ENCODE measurements at regions not wholly inside any gene's neighbourhood (a gene's known extent, or its start where the extent isn't known, plus 50 kb on each side); places are given as distances from the start of the nearest gene placed in this dataset.

GRCh38 chr14:71600309-71600708, 331.9 kb upstream of the RGS6 start:
- 100% methylated on average over 1 of the region's 2 CpGs; no CpG with 5 or more reads in 1 of the 2 experiments for WGBS, 2 experiments (ENCODE audit: insufficient coverage in 2 of 2)

GRCh38 chr14:71602524-71602923, 329.7 kb upstream of the RGS6 start:
- Histone ChIP-seq H3K4me3 (ENCODE audit: extremely low read depth, insufficient read depth, low read length, poor library complexity, severe bottlenecking) (no peak overlapping the region), H3K27ac (ENCODE audit: low read depth, low read length, severe bottlenecking) (no peak overlapping the region), H3K36me3 (ENCODE audit: control insufficient read depth, insufficient read depth, low read length) (no peaks in the 10 kb centered on the region), H3K9me3 (ENCODE audit: control insufficient read depth, low read length) (peaks cover 11% of the 10 kb centered on the region), H3K4me1 (ENCODE audit: control insufficient read depth, insufficient read depth, low read length, poor library complexity, severe bottlenecking) (no peaks in the 10 kb centered on the region)
- WGBS, 2 experiments (ENCODE audit: insufficient coverage in 2 of 2), result 96% methylated on average over 5 of the region's 5 CpGs

More at GRCh38 chr14:71600309-71600708, 331.9 kb upstream of the RGS6 start:
- no peak overlapping the region for H3K27ac ChIP-seq (ENCODE audit: low read depth, low read length, severe bottlenecking)
- H3K36me3 ChIP-seq (ENCODE audit: control insufficient read depth, insufficient read depth, low read length), result no peaks in the 10 kb centered on the region
- H3K4me1 ChIP-seq (ENCODE audit: control insufficient read depth, insufficient read depth, low read length, poor library complexity, severe bottlenecking), result no peaks in the 10 kb centered on the region
- no peak overlapping the region for H3K4me3 ChIP-seq (ENCODE audit: extremely low read depth, insufficient read depth, low read length, poor library complexity, severe bottlenecking)
- H3K9me3 ChIP-seq (ENCODE audit: control insufficient read depth, low read length), result peaks cover 11% of the 10 kb centered on the region

GRCh38 chr14:71604231-71604630, 328.0 kb upstream of the RGS6 start:
- Histone ChIP-seq H3K27ac (ENCODE audit: low read depth, low read length, severe bottlenecking) (no peak overlapping the region), H3K9me3 (ENCODE audit: control insufficient read depth, low read length) (peaks cover 11% of the 10 kb centered on the region), H3K36me3 (ENCODE audit: control insufficient read depth, insufficient read depth, low read length) (no peaks in the 10 kb centered on the region), H3K4me1 (ENCODE audit: control insufficient read depth, insufficient read depth, low read length, poor library complexity, severe bottlenecking) (no peaks in the 10 kb centered on the region), H3K4me3 (ENCODE audit: extremely low read depth, insufficient read depth, low read length, poor library complexity, severe bottlenecking) (no peak overlapping the region)

- Histone ChIP-seq H3K4me1 (ENCODE audit: control insufficient read depth, insufficient read depth, low read length, poor library complexity, severe bottlenecking) (no peaks in the 10 kb centered on the region), H3K27ac (ENCODE audit: low read depth, low read length, severe bottlenecking) (no peak overlapping the region), H3K36me3 (ENCODE audit: control insufficient read depth, insufficient read depth, low read length) (no peaks in the 10 kb centered on the region), H3K9me3 (ENCODE audit: control insufficient read depth, low read length) (no peaks in the 10 kb centered on the region), H3K4me3 (ENCODE audit: extremely low read depth, insufficient read depth, low read length, poor library complexity, severe bottlenecking) (no peak overlapping the region)
- WGBS, 2 experiments (ENCODE audit: insufficient coverage in 2 of 2), result 92 to 98% methylated on average over 5 of the region's 5 CpGs
These were observed 326.2 kb upstream of the RGS6 start for GRCh38 chr14:71606064-71606463.

GRCh38 chr14:71606575-71606974, 325.7 kb upstream of the RGS6 start:
- H3K27ac ChIP-seq (ENCODE audit: low read depth, low read length, severe bottlenecking), result no peak overlapping the region
- H3K4me3 ChIP-seq (ENCODE audit: extremely low read depth, insufficient read depth, low read length, poor library complexity, severe bottlenecking), result no peak overlapping the region
- 83% methylated on average over 1 of the region's 5 CpGs; no CpG with 5 or more reads in 1 of the 2 experiments for WGBS, 2 experiments (ENCODE audit: insufficient coverage in 2 of 2)

GRCh38 chr14:71607056-71607455, 325.2 kb upstream of the RGS6 start:
- H3K4me3 ChIP-seq (ENCODE audit: extremely low read depth, insufficient read depth, low read length, poor library complexity, severe bottlenecking), result no peak overlapping the region
- 86 to 88% methylated on average over 2 of the region's 3 CpGs for WGBS, 2 experiments (ENCODE audit: insufficient coverage in 2 of 2)
- H3K36me3 ChIP-seq (ENCODE audit: control insufficient read depth, insufficient read depth, low read length), result no peaks in the 10 kb centered on the region
- H3K27ac ChIP-seq (ENCODE audit: low read depth, low read length, severe bottlenecking), result no peak overlapping the region
- no peaks in the 10 kb centered on the region for H3K4me1 ChIP-seq (ENCODE audit: control insufficient read depth, insufficient read depth, low read length, poor library complexity, severe bottlenecking)
- H3K9me3 ChIP-seq (ENCODE audit: control insufficient read depth, low read length), result no peaks in the 10 kb centered on the region

More at GRCh38 chr14:71606575-71606974, 325.7 kb upstream of the RGS6 start:
- no peaks in the 10 kb centered on the region for H3K4me1 ChIP-seq (ENCODE audit: control insufficient read depth, insufficient read depth, low read length, poor library complexity, severe bottlenecking)
- no peaks in the 10 kb centered on the region for H3K36me3 ChIP-seq (ENCODE audit: control insufficient read depth, insufficient read depth, low read length)
- H3K9me3 ChIP-seq (ENCODE audit: control insufficient read depth, low read length), result no peaks in the 10 kb centered on the region

GRCh38 chr14:71610149-71610548, 322.1 kb upstream of the RGS6 start:
- H3K27ac ChIP-seq (ENCODE audit: low read depth, low read length, severe bottlenecking), result no peak overlapping the region
- H3K9me3 ChIP-seq (ENCODE audit: control insufficient read depth, low read length), result no peaks in the 10 kb centered on the region
- H3K4me1 ChIP-seq (ENCODE audit: control insufficient read depth, insufficient read depth, low read length, poor library complexity, severe bottlenecking), result no peaks in the 10 kb centered on the region
- H3K4me3 ChIP-seq (ENCODE audit: extremely low read depth, insufficient read depth, low read length, poor library complexity, severe bottlenecking), result no peak overlapping the region
- no peaks in the 10 kb centered on the region for H3K36me3 ChIP-seq (ENCODE audit: control insufficient read depth, insufficient read depth, low read length)

- Histone ChIP-seq H3K4me1 (ENCODE audit: control insufficient read depth, insufficient read depth, low read length, poor library complexity, severe bottlenecking) (no peaks in the 10 kb centered on the region), H3K36me3 (ENCODE audit: control insufficient read depth, insufficient read depth, low read length) (no peaks in the 10 kb centered on the region), H3K4me3 (ENCODE audit: extremely low read depth, insufficient read depth, low read length, poor library complexity, severe bottlenecking) (no peak overlapping the region), H3K9me3 (ENCODE audit: control insufficient read depth, low read length) (no peaks in the 10 kb centered on the region), H3K27ac (ENCODE audit: low read depth, low read length, severe bottlenecking) (no peak overlapping the region)
- WGBS, 2 experiments (ENCODE audit: insufficient coverage in 2 of 2), result 100% methylated on average over 1 of the region's 1 CpG
These were observed 321.4 kb upstream of the RGS6 start for GRCh38 chr14:71610797-71611196.

- no peak overlapping the region for H3K27ac ChIP-seq (ENCODE audit: low read depth, low read length, severe bottlenecking)
- no peaks in the 10 kb centered on the region for H3K36me3 ChIP-seq (ENCODE audit: control insufficient read depth, insufficient read depth, low read length)
- no peak overlapping the region for H3K4me3 ChIP-seq (ENCODE audit: extremely low read depth, insufficient read depth, low read length, poor library complexity, severe bottlenecking)
- H3K4me1 ChIP-seq (ENCODE audit: control insufficient read depth, insufficient read depth, low read length, poor library complexity, severe bottlenecking), result no peaks in the 10 kb centered on the region
- H3K9me3 ChIP-seq (ENCODE audit: control insufficient read depth, low read length), result no peaks in the 10 kb centered on the region
- no CpG with 5 or more reads among the region's 1 CpG for WGBS, 2 experiments (ENCODE audit: insufficient coverage in 2 of 2)
These were observed 319.1 kb upstream of the RGS6 start for GRCh38 chr14:71613168-71613567.

- Histone ChIP-seq H3K4me3 (ENCODE audit: extremely low read depth, insufficient read depth, low read length, poor library complexity, severe bottlenecking) (no peak overlapping the region), H3K4me1 (ENCODE audit: control insufficient read depth, insufficient read depth, low read length, poor library complexity, severe bottlenecking) (peaks cover 6% of the 10 kb centered on the region), H3K27ac (ENCODE audit: low read depth, low read length, severe bottlenecking) (no peak overlapping the region), H3K36me3 (ENCODE audit: control insufficient read depth, insufficient read depth, low read length) (peaks cover 4% of the 10 kb centered on the region), H3K9me3 (ENCODE audit: control insufficient read depth, low read length) (no peaks in the 10 kb centered on the region)
- 83 to 91% methylated on average over 2 of the region's 2 CpGs for WGBS, 2 experiments (ENCODE audit: insufficient coverage in 2 of 2)
These were observed 316.2 kb upstream of the RGS6 start for GRCh38 chr14:71616013-71616412.

- WGBS, 2 experiments (ENCODE audit: insufficient coverage in 2 of 2), result 100% methylated on average over 1 to 2 of the region's 3 CpGs
- Histone ChIP-seq H3K4me1 (ENCODE audit: control insufficient read depth, insufficient read depth, low read length, poor library complexity, severe bottlenecking) (peaks cover 16% of the 10 kb centered on the region), H3K4me3 (ENCODE audit: extremely low read depth, insufficient read depth, low read length, poor library complexity, severe bottlenecking) (no peak overlapping the region), H3K9me3 (ENCODE audit: control insufficient read depth, low read length) (no peaks in the 10 kb centered on the region), H3K27ac (ENCODE audit: low read depth, low read length, severe bottlenecking) (no peak overlapping the region), H3K36me3 (ENCODE audit: control insufficient read depth, insufficient read depth, low read length) (peaks cover 4% of the 10 kb centered on the region)
These were observed 314.2 kb upstream of the RGS6 start for GRCh38 chr14:71618047-71618446.

Measured in mesodermal cell (in vitro differentiated cells).